Body of pancreas (tissue), 4 donors: ENCODE measurements at regions not wholly inside any gene's neighbourhood (a gene's known extent, or its start where the extent isn't known, plus 50 kb on each side); places are given as distances from the start of the nearest gene placed in this dataset.

ENCODE experiments used
- ATAC-seq: fragments of 150-250 bp; one replicate; pipeline ENCODE4 v1.9.1; 2016
- DNase-seq, 4 donors: peaks; one replicate each; pipeline ENCODE4 v3.0.0-alpha.2; 2019
- H3K27ac ChIP-seq, 4 donors: fragments of 200-600 bp; sonication (generic); 1 replicate in 3 of 4; 2 replicates in 1 of 4; pipeline versions ENCODE4 v1.5.1 to v1.6.1; 2016 to 2019; ENCODE audit warnings: mild to moderate bottlenecking in 1 of 4, mixed read lengths in 1 of 4, moderate library complexity in 1 of 4
- H3K27me3 ChIP-seq, 2 donors: fragments of 200-600 bp; sonication (generic); one replicate each; pipeline ENCODE4 v1.6.0; 2016; ENCODE audit warnings: mild to moderate bottlenecking in 1 of 2
- H3K36me3 ChIP-seq, 2 donors: fragments of 200-600 bp; sonication (generic); replicated peaks in 1 of 2; 2 replicates each; pipeline ENCODE4 v1.5.1; 2016; ENCODE audit warnings: low read depth in 2 of 2; ENCODE audit not compliant: insufficient read depth in 1 of 2
- H3K4me1 ChIP-seq: fragments of 200-600 bp; sonication (generic); one replicate; pipeline ENCODE4 v1.6.0; 2016
- H3K4me3 ChIP-seq, 2 donors: fragments of 200-600 bp; sonication (generic); 1 replicate in 1 of 2; 2 replicates in 1 of 2; pipeline ENCODE4 v1.5.1; 2016 to 2019
- H3K9me3 ChIP-seq, 3 donors: fragments of 200-600 bp; sonication (generic); 1 replicate in 2 of 3; 2 replicates in 1 of 3; pipeline ENCODE4 v1.5.1; 2016
- POLR2A ChIP-seq, 3 donors: fragments of 450-650 bp; IDR thresholded peaks; one replicate each; pipeline ENCODE4 v1.6.1; 2016; ENCODE audit warnings: antibody characterized with exemption in 3 of 3, mild to moderate bottlenecking in 2 of 3
- WGBS, 2 donors: methylation state at CpG; one replicate each; pipeline ENCODE4 v1.1.5; 2017; 5-methylcytosine and 5-hydroxymethylcytosine counted together
- intact Hi-C: fragments of 100-400 bp; cut with DNase I; formaldehyde crosslinking; loops from one replicate; pipeline ENCODE4 v1.15.1; 2023
- TF ChIP-seq, protein P1 (sequence below), 7 experiments: fragments of 450-650 bp in 4 of 7; fragments of 200-600 bp in 3 of 7; sonication (generic) in 3 of 7; IDR thresholded peaks; one replicate each; pipeline ENCODE4 v1.5.1; 2016 to 2019; ENCODE audit warnings: antibody characterized with exemption in 7 of 7

DNA sequence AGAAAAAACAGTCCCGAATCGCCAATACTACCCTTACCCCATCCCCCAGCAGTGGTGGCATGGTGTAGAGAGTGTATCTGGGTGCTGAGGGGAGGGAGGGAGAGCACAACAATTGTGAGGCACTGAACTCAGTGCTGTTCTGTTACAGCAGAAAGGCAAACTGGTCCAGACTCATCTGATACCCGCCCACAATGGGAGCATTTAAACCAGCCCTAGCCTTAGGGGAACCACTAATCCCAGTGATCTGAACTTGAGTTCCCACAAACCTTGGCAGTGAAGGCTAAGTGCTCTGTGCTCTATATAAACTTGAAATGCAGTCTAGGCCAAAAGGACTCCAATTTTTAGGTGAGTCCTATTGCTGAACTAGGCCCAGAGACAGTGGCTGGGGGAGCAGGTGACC, 666.4 kb upstream of the PTCHD4 start:
- intact Hi-C loops = no loop called here
- H3K4me1 ChIP-seq = no peaks in the 10 kb centered on the region
- no peaks in the 10 kb centered on the region for H3K27me3 ChIP-seq
- WGBS, 2 donors = 61 to 63% methylated on average over 3 of the region's 3 CpGs
- H3K36me3 ChIP-seq = no peaks in the 10 kb centered on the region
- no peak for TF ChIP-seq POLR2A (IDR thresholded peaks at IDR 0.05)
- TF ChIP-seq, protein P1, sequence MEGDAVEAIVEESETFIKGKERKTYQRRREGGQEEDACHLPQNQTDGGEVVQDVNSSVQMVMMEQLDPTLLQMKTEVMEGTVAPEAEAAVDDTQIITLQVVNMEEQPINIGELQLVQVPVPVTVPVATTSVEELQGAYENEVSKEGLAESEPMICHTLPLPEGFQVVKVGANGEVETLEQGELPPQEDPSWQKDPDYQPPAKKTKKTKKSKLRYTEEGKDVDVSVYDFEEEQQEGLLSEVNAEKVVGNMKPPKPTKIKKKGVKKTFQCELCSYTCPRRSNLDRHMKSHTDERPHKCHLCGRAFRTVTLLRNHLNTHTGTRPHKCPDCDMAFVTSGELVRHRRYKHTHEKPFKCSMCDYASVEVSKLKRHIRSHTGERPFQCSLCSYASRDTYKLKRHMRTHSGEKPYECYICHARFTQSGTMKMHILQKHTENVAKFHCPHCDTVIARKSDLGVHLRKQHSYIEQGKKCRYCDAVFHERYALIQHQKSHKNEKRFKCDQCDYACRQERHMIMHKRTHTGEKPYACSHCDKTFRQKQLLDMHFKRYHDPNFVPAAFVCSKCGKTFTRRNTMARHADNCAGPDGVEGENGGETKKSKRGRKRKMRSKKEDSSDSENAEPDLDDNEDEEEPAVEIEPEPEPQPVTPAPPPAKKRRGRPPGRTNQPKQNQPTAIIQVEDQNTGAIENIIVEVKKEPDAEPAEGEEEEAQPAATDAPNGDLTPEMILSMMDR (IDR thresholded peaks at IDR 0.05) = no peak
- H3K4me3 ChIP-seq = no peak overlapping the region
- DNase-seq = no peak
- no peak overlapping the region for H3K27ac ChIP-seq
- no peak for ATAC-seq
- no peaks in the 10 kb centered on the region for H3K9me3 ChIP-seq

DNA sequence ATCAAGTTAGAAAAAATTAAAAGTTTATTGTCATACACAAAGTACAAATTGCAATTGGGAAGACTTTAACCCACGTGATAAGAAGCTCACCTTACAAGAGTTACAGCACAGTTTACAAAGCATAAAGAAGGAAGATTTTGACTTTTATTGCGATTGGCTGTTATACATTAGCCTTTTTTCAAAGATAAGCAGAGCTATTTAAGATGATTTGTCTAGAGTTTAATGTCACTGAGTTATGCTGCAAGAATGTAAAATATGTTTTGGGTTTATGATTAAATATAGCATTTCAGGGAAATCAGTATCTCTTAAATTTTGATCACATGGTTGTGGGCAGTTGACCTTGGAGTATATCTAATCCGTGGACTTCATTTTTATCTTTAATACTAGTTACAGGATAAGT, 664.2 kb upstream of the PTCHD4 start:
- intact Hi-C loops = no loop called here
- Histone ChIP-seq H3K4me3 (no peak overlapping the region), H3K27me3 (no peaks in the 10 kb centered on the region), H3K9me3 (no peaks in the 10 kb centered on the region), H3K4me1 (no peaks in the 10 kb centered on the region), H3K36me3 (no peaks in the 10 kb centered on the region), H3K27ac (no peak overlapping the region)
- TF ChIP-seq, protein P1 (IDR thresholded peaks at IDR 0.05) = no peak
- no peak for TF ChIP-seq POLR2A (IDR thresholded peaks at IDR 0.05)
- 7 to 23% methylated on average over 3 of the region's 3 CpGs for WGBS, 2 donors
- ATAC-seq (no peak), DNase-seq (no peak)

- H3K9me3 ChIP-seq = no peaks in the 10 kb centered on the region
- H3K4me1 ChIP-seq = no peaks in the 10 kb centered on the region
- H3K36me3 ChIP-seq = no peaks in the 10 kb centered on the region
- H3K27me3 ChIP-seq = no peaks in the 10 kb centered on the region
- no peak overlapping the region for H3K4me3 ChIP-seq
- DNase-seq (no peak), ATAC-seq (no peak)
- WGBS, 2 donors = 56 to 73% methylated on average over 1 of the region's 1 CpG
- TF ChIP-seq, protein P1 (IDR thresholded peaks at IDR 0.05) = no peak
- no peak for TF ChIP-seq POLR2A (IDR thresholded peaks at IDR 0.05)
- intact Hi-C loops = no loop called here
- H3K27ac ChIP-seq = no peak overlapping the region
Measured at GRCh38 chr6:48774276-48774675, 663.3 kb upstream of the PTCHD4 start.

DNA sequence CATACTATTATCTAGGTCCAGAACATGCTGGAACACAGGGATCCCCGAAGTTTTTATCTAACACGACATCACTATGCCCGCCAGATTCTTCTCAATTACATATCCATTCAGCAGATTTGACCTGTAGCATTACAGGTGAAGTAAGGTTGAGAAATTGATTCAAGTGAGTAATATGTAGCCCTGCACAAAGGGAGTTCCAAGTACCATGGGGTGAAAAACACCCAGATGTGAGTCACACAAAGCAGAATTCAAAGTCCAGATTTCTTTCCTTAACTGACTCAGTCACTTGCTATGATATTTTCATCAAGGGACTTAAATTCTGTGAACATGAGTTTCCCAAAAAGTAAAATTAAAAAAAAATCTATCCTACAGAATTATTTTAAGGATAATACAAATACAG, 655.4 kb upstream of the PTCHD4 start:
- ATAC-seq = no peak
- Histone ChIP-seq H3K27me3 (no peaks in the 10 kb centered on the region), H3K4me1 (no peaks in the 10 kb centered on the region), H3K4me3 (no peak overlapping the region), H3K9me3 (no peaks in the 10 kb centered on the region), H3K27ac (no peak overlapping the region), H3K36me3 (no peaks in the 10 kb centered on the region)
- DNase-seq = no peak
- intact Hi-C loops = no loop called here
- TF ChIP-seq, protein P1 (IDR thresholded peaks at IDR 0.05) = no peak
- TF ChIP-seq POLR2A (IDR thresholded peaks at IDR 0.05) = no peak
- 21 to 33% methylated on average over 3 of the region's 3 CpGs for WGBS, 2 donors

GRCh38 chr6:48765352-48765961, 654.5 kb upstream of the PTCHD4 start:
- H3K36me3 ChIP-seq = no peaks in the 10 kb centered on the region
- H3K27me3 ChIP-seq = no peaks in the 10 kb centered on the region
- 7 to 10% methylated on average over 7 of the region's 7 CpGs for WGBS, 2 donors
- TF ChIP-seq, protein P1 (IDR thresholded peaks at IDR 0.05) = peak in 6 of 7 experiments; percentile 22 to 55 (median 36)
- TF ChIP-seq POLR2A (IDR thresholded peaks at IDR 0.05) = no peak
- H3K4me1 ChIP-seq = no peaks in the 10 kb centered on the region
- intact Hi-C loops = no loop called here
- no peak for ATAC-seq
- no peak overlapping the region for H3K27ac ChIP-seq
- no peak overlapping the region for H3K4me3 ChIP-seq
- H3K9me3 ChIP-seq = no peaks in the 10 kb centered on the region
- DNase-seq = peak in 3 of 4 donors; percentile 15 to 38 (median 23)
